Tongue (tissue), 1 donor: ENCODE measurements at regions not wholly inside any gene's neighbourhood (a gene's known extent, or its start where the extent isn't known, plus 50 kb on each side); places are given as distances from the start of the nearest gene placed in this dataset.

ENCODE experiments used
- DNase-seq: peaks from one replicate; pipeline ENCODE4 v3.0.0-alpha.2; 2015

GRCh38 chr3:63046580-63046979 is 171.4 kb upstream of the CADPS start:
- DNase-seq, result no peak

DNA sequence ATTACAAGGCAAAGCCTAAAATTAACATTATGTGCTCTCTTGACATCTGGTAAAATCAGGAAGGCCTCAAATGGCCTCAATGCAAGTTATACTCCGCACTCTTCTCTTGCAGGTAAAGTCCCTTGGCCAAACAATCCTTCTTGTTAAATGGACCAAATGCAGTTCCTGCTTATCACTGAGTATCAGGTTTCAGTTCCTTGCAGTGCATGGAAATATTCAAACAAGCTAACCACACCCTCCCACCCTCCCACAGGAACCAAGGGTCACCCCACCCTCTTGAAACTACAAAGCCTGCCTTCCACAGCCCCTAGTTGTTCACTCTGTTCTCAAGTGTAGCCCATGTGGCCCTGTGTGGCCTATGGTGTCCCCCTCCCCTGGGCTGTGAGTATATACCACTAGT is 171.9 kb upstream of the CADPS start:
- no peak for DNase-seq

- no peak for DNase-seq
These were observed 173.4 kb upstream of the CADPS start for GRCh38 chr3:63048367-63049326.

DNA sequence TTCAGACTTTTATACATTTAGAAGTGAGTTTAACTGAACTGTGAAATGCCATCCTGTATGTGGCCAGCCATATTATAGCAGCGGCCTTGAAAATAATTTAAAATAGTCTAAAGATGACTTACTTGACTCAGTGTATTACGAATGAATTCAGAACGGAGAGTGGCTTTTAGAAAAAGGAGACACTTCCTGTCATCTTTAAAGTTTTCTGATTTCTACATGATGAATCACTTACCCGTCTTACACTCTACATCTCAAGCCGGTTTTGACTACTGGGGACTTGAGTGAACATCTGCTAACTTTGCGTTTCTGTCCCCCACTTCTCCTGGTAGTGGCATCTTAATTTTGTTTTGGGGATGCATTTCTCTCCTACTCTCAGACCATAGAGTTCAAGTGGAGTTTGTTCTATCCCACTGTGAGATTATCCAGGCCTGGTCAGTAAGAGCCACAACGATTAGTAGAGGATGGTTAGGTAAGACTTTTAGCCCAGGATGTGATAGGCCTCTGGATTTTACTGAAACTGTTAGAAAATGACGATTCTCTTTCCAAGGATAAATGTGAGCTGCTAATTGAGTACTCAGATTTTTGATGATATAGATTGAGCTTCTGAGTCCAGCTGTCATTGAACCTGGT is 175.4 kb upstream of the CADPS start:
- no peak for DNase-seq

DNA sequence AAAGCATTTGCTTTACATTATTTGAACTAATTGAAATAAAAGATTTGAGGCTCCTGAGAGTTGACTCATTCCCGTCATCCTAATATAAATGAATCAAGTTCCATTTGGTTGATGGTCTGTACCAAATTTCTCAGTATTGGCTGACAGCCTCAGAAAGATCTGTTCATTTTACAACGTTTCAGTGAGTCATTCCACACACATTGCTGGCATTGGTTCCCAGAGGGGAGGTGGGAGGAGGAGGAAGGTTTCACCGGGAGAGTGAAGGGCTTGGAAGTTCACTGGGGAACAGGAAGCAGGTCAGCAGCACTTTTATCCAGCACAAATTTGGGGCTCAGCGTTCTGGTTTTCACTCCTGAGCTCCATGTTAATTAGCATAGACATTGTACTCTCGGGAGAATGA is 176.7 kb upstream of the CADPS start:
- DNase-seq, result peak; percentile 8

DNA sequence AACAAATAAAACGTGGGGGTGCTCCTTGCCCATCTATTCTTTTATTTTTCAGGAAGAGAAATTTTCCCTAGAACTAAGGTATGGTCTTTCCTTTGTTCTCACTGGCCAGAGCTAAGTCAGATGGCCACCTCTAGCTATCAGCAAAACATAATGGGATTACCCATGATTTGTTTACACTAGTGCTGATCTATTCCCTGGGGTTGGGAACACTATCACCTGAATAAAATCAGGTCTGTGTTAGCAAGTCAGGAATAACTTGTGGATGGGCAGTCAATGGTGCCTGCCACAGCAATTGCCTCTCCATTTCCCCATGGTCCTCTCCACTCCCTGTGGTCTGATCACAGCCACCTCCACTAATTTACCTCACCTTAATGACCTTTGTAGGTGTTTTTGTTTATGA is 181.7 kb upstream of the CADPS start:
- DNase-seq, result no peak

GRCh38 chr3:63060412-63060811 is 185.2 kb upstream of the CADPS start:
- no peak for DNase-seq

GRCh38 chr3:63061449-63061848 is 186.2 kb upstream of the CADPS start:
- no peak for DNase-seq

DNA sequence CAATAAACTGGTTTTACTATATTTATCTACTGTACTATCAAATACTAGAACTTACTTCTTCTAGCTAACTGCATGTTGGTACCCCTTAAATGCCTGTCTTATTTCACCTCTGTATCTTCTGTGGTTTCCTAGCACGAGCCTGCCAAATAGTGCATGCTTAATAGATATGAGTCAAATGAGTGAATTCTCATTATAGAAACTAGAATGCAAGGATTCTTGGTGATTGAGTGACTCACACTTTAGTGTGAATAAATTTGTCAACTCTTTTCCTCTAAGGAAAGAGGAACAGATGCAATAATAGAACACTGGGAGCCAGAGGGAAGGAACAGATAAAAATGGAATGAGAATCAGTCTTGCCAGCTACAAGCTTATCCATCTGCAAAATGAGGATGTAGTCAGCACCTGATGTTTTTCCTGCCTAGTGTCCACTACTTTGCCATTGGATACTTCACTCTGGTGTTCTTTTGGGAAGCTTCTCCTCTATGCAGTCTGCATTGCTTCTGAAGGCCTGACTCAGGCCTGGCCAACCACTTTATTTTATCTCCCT is 189.1 kb upstream of the CADPS start:
- DNase-seq, result no peak

- DNase-seq, result peak; percentile 82
These were observed 192.9 kb upstream of the CADPS start for GRCh38 chr3:63067999-63068645.

DNA sequence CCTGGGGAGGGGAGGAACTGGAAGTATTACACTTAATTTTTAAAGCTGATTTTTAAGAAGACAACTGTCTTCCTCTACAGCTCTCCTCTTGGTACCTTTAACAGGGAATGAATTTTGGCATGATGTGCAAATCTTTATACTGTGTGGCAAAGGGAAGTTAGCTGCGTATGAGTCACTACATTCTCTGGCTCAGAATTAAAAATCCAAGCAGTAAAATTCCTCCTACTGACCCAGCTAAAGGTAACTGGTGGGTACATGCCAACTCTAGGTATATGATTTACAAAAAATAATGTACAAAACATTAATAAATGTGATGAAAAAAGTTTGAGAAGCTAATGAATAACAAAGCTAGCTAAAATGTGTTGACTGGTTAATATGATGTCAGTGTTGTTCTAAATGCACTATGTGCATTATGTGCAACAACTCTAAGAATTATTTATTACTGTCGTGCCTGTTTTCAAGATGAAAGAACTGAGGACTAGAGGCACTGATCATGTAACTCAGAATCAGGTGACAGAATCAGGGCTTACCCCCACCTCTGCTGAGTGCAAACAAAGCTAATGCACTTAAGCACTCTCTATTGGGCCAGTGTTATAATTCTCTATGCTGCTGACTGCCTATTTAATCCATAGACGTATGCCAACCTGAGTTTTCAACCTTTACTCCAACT is 194.7 kb upstream of the CADPS start:
- no peak for DNase-seq

DNA sequence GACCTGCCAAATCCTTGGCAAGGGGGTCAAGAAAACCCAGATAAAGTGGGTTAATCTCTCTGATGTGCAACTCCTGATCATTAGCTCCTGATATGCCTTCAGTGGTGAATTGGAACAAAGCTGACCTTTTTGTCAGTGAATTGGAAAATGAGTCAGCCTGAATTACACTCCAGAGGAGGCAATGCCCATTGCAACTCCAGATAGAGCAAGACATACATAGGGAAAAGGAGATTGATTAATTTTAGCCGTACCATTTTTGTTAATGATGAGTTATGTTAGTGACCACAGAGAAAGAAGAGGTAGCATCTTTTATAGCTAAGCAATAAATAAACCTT is 195.2 kb upstream of the CADPS start:
- DNase-seq, result no peak

- DNase-seq, result no peak
These were observed 201.1 kb upstream of the CADPS start for GRCh38 chr3:63076357-63076756.

DNA sequence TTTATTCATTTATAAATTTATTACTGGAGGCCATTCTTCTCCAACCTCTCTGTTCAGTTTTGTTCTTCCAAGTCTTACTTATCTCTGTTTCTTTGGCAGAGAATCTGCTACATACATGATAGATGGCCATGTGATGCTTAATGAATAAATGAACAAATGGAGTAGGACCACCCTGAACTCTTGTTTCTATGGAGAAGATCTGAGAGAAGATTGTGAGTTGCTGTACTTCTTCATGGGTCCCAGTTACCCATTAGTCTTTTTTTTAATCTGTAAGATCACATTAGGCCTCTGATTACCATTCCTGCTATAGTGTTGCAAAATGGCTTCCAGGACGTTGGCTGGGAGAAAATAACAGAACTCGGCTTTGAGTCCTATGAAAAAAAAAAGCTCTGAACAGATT is 191.9 kb upstream of the SYNPR start:
- DNase-seq, result no peak

GRCh38 chr3:63089007-63089750 is 188.9 kb upstream of the SYNPR start:
- DNase-seq, result no peak

DNA sequence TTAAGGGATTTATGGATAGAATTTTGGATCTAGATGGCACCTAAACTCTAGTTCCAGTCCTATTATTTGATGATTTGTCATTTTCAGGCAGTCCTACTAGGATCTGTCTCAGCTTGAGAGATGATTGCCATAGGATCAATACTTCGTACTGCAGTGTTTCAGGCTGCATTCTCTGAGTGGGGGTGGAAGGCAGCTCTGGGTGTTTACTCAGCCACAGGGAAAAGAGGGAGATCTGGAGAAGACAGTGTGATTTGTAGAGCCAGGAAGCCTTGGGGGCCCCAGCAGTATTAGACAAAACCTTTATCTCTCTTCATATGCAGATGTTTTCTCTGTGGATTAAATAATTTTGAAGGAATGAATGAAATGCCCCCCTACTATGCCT is 188.4 kb upstream of the SYNPR start:
- no peak for DNase-seq

- no peak for DNase-seq
These were observed 187.5 kb upstream of the SYNPR start for GRCh38 chr3:63090656-63091055.

DNA sequence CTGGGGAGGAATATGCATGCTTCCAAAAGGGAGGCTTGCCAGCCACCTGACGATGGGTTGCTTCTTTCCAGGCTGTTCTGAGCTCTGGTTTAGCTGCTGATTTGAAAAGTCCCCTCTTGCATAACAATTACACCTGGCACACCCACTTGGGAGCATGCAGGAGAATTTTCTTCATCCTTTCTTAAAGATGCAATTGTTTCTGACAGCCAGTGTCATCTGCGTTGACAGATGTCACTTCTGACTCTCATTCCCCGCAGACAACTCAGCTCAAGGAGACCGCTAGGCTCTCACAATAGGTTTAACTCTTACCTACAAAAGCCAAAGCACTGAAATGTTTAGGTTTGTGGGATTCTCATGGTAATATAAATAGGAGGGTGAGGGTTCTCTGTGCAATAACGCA is 185.6 kb upstream of the SYNPR start:
- DNase-seq, result no peak

GRCh38 chr3:63094642-63095408 is 183.3 kb upstream of the SYNPR start:
- DNase-seq, result no peak

GRCh38 chr3:63096248-63097058 is 181.7 kb upstream of the SYNPR start:
- no peak for DNase-seq
